Esophagus muscularis mucosa (tissue), 4 donors: ENCODE measurements at regions not wholly inside any gene's neighbourhood (a gene's known extent, or its start where the extent isn't known, plus 50 kb on each side); places are given as distances from the start of the nearest gene placed in this dataset.

Source experiments
- DNase-seq: peaks from one replicate; pipeline ENCODE4 v3.0.0-alpha.2; 2017; ENCODE audit errors: extremely low spot score
- H3K27ac ChIP-seq, 4 donors: fragments of 200-600 bp; sonication (generic); replicated peaks in 1 of 4; 1 replicate in 3 of 4; 2 replicates in 1 of 4; pipeline ENCODE4 v1.5.1; 2016 to 2019; ENCODE audit warnings: mild to moderate bottlenecking in 1 of 4
- H3K27me3 ChIP-seq, 4 donors: fragments of 200-600 bp; sonication (generic); one replicate each; pipeline versions ENCODE4 v1.5.1 to v1.6.0; 2016 to 2019
- H3K36me3 ChIP-seq, 4 donors: fragments of 200-600 bp; sonication (generic); one replicate each; pipeline ENCODE4 v1.5.1; 2016 to 2019
- H3K4me1 ChIP-seq, 4 donors: fragments of 200-600 bp; sonication (generic); one replicate each; pipeline ENCODE4 v1.5.1; 2016 to 2019
- H3K4me3 ChIP-seq, 4 donors: fragments of 200-600 bp; sonication (generic); 1 replicate in 2 of 4; 2 replicates in 2 of 4; pipeline ENCODE4 v1.5.1; 2016 to 2019; ENCODE audit warnings: mild to moderate bottlenecking in 4 of 4, moderate library complexity in 1 of 4
- H3K9me3 ChIP-seq, 4 donors: fragments of 200-600 bp; sonication (generic); 1 replicate in 3 of 4; 2 replicates in 1 of 4; pipeline ENCODE4 v1.5.1; 2016 to 2019
- CTCF ChIP-seq, 3 experiments: fragments of 200-600 bp in 2 of 3; fragments of 450-650 bp in 1 of 3; sonication (generic) in 2 of 3; IDR thresholded peaks; one replicate each; pipeline ENCODE4 v1.5.1; 2017 to 2019; ENCODE audit warnings: antibody characterized with exemption in 3 of 3, mild to moderate bottlenecking in 2 of 3, moderate library complexity in 1 of 3
- EP300 ChIP-seq: sonication (generic); formaldehyde crosslinking; IDR thresholded peaks from one replicate; pipeline ENCODE4 v1.6.1; 2017; ENCODE audit warnings: antibody characterized with exemption
- POLR2A ChIP-seq: fragments of 450-650 bp; IDR thresholded peaks from one replicate; pipeline ENCODE4 v1.6.1; 2017; ENCODE audit warnings: antibody characterized with exemption, moderate library complexity, mild to moderate bottlenecking, low read depth
- POLR2AphosphoS5 ChIP-seq, 2 donors: sonication (generic); formaldehyde crosslinking; IDR thresholded peaks; one replicate each; pipeline ENCODE4 v1.6.1; 2017; ENCODE audit warnings: antibody characterized with exemption in 2 of 2
- WGBS: methylation state at CpG from one replicate; pipeline ENCODE4 v1.1.5; 2018; 5-methylcytosine and 5-hydroxymethylcytosine counted together
- intact Hi-C: fragments of 100-400 bp; cut with DNase I; formaldehyde crosslinking; loops from one replicate; pipeline ENCODE4 v1.15.1; 2023

GRCh38 chr17:79417476-79417988 is 193.3 kb downstream of the RBFOX3 start:
- 85% methylated on average over 14 of the region's 14 CpGs for WGBS
- intact Hi-C loops, result no loop called here
- no peak for DNase-seq
- TF ChIP-seq POLR2AphosphoS5 (IDR thresholded peaks at IDR 0.05) (no peak), CTCF (IDR thresholded peaks at IDR 0.05) (no peak), POLR2A (no peak), EP300 (no peak)
- Histone ChIP-seq H3K27ac (no peak overlapping the region), H3K27me3 (peaks cover 0 to 52% (median 0%) of the 10 kb centered on the region in 4 donors), H3K36me3 (no peaks in the 10 kb centered on the region), H3K4me1 (peaks cover 0 to 30% (median 24%) of the 10 kb centered on the region in 4 donors), H3K4me3 (no peak overlapping the region), H3K9me3 (no peaks in the 10 kb centered on the region)

GRCh38 chr17:79415909-79416308 is 194.9 kb downstream of the RBFOX3 start:
- Histone ChIP-seq H3K36me3 (no peaks in the 10 kb centered on the region), H3K4me3 (no peak overlapping the region), H3K9me3 (no peaks in the 10 kb centered on the region), H3K27me3 (peaks cover 0 to 46% (median 0%) of the 10 kb centered on the region in 4 donors), H3K27ac (no peak overlapping the region), H3K4me1 (peaks cover 0 to 30% (median 24%) of the 10 kb centered on the region in 4 donors)
- no peak for TF ChIP-seq EP300
- TF ChIP-seq POLR2AphosphoS5 (IDR thresholded peaks at IDR 0.05), result no peak
- no peak for TF ChIP-seq POLR2A
- no peak for TF ChIP-seq CTCF (IDR thresholded peaks at IDR 0.05)
- intact Hi-C loops, result no loop called here
- DNase-seq, result no peak
- 80% methylated on average over 9 of the region's 9 CpGs for WGBS

- intact Hi-C loops, result no loop called here
- H3K27me3 ChIP-seq, result peaks cover 0 to 49% (median 0%) of the 10 kb centered on the region in 4 donors
- H3K9me3 ChIP-seq, result no peaks in the 10 kb centered on the region
- no peak for TF ChIP-seq POLR2AphosphoS5 (IDR thresholded peaks at IDR 0.05)
- no peak for TF ChIP-seq EP300
- no peak for TF ChIP-seq POLR2A
- TF ChIP-seq CTCF (IDR thresholded peaks at IDR 0.05), result no peak
- no peak overlapping the region for H3K27ac ChIP-seq
- 79% methylated on average over 13 of the region's 13 CpGs for WGBS
- DNase-seq, result no peak
- H3K4me1 ChIP-seq, result peaks cover 0 to 30% (median 24%) of the 10 kb centered on the region in 4 donors
- H3K4me3 ChIP-seq, result no peak overlapping the region
- H3K36me3 ChIP-seq, result no peaks in the 10 kb centered on the region
Measured at GRCh38 chr17:79415365-79415764, 195.5 kb downstream of the RBFOX3 start.

- H3K27ac ChIP-seq, result no peak overlapping the region
- H3K36me3 ChIP-seq, result no peaks in the 10 kb centered on the region
- intact Hi-C loops, result no loop called here
- H3K4me1 ChIP-seq, result peaks cover 0 to 30% (median 23%) of the 10 kb centered on the region in 4 donors
- no peaks in the 10 kb centered on the region for H3K9me3 ChIP-seq
- no peak for DNase-seq
- TF ChIP-seq CTCF (IDR thresholded peaks at IDR 0.05) (no peak), POLR2A (no peak), POLR2AphosphoS5 (IDR thresholded peaks at IDR 0.05) (no peak), EP300 (no peak)
- no peak overlapping the region for H3K4me3 ChIP-seq
- 54% methylated on average over 5 of the region's 16 CpGs for WGBS
- H3K27me3 ChIP-seq, result peaks cover 0 to 53% (median 0%) of the 10 kb centered on the region in 4 donors
Measured at GRCh38 chr17:79414793-79415211, 196.0 kb downstream of the RBFOX3 start.
